A673 (cell line): ENCODE measurements at regions not wholly inside any gene's neighbourhood (a gene's known extent, or its start where the extent isn't known, plus 50 kb on each side); places are given as distances from the start of the nearest gene placed in this dataset.

Experiments used
- CTCF ChIP-seq: fragments of 300-800, 200-600 bp; sonication (generic); conservative IDR thresholded peaks from 2 replicates; pipeline ENCODE4 v1.5.1; 2017; ENCODE audit warnings: low read depth, mild to moderate bottlenecking, antibody characterized with exemption, low read length, moderate library complexity, mixed read lengths
- EZH2 ChIP-seq: fragments of 200-600 bp; sonication (generic); IDR thresholded peaks from 2 replicates; pipeline ENCODE4 v1.6.1; 2017; ENCODE audit warnings: borderline replicate concordance, low read depth, mild to moderate bottlenecking, mixed read lengths, antibody characterized with exemption, low read length; ENCODE audit not compliant: poor library complexity, severe bottlenecking

DNA sequence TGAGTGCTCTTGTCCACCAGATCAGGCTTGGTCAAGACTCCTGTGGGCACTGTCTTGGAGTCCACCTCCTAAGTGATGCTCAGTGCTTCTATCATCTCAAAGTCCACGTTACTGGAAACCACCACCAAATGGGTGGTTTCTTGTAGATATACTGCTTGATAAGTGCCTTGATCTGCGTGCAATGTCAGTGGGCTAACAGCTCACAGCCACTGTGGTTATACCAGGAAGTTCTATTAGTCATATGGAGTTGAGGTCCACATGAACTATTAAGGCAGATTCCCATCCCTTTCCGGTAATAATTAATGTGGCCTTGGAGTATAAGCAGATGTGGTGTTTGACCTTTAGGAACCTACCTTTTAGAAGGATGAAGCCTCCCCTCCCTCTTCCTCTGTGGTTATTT, 161.9 kb downstream of the ZNF518B start:
- no peak for TF ChIP-seq EZH2
- TF ChIP-seq CTCF = no peak
